GM18907 (cell line): ENCODE measurements at regions not wholly inside any gene's neighbourhood (a gene's known extent, or its start where the extent isn't known, plus 50 kb on each side); places are given as distances from the start of the nearest gene placed in this dataset.

Experiments used
- ATAC-seq: cut with Tn5 transposase; IDR thresholded peaks from one replicate; pipeline ENCODE4 v1.9.1; 2021; ENCODE audit warnings: mild to moderate bottlenecking, moderate library complexity; ENCODE audit not compliant: unreplicated experiment

DNA sequence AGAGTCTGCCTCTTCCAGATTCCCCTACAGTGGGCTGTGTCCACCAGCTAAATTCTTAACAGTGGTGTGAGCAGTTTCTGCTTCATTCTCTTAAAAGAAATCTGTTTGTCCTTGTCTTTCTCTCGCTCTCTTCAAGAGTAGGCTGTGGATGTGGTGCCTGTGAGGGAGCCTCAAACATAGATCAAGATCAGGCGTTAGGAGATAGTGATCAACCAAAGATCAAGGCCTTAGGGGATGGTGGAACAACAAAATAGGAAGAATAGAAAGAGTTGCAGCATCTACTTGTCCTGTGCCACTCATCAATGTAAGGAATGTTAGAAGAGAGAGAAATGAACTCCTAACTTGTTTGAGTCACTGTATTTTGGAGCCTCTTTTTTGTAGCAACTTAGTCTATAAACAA is 144.2 kb downstream of the AASDH start:
- no peak for ATAC-seq

DNA sequence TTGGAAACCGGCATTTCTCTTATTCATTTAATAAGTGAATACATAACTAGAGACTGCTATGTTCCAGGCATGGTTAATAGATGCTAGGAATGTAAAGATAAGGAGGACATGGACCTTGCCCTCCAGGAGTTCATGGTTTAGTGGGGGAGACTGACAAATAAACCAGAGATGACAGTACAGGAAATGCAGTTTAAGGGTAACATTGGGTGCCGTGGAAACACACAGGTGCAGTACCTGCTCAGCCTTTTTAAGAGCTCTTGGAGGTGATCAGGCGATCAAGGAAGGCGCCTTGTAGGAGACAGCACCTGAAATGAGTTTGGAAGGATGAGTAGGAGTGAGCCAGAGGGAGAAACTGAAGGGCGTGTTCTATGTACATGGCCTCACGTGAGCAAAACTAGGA is 145.8 kb downstream of the AASDH start:
- no peak for ATAC-seq

DNA sequence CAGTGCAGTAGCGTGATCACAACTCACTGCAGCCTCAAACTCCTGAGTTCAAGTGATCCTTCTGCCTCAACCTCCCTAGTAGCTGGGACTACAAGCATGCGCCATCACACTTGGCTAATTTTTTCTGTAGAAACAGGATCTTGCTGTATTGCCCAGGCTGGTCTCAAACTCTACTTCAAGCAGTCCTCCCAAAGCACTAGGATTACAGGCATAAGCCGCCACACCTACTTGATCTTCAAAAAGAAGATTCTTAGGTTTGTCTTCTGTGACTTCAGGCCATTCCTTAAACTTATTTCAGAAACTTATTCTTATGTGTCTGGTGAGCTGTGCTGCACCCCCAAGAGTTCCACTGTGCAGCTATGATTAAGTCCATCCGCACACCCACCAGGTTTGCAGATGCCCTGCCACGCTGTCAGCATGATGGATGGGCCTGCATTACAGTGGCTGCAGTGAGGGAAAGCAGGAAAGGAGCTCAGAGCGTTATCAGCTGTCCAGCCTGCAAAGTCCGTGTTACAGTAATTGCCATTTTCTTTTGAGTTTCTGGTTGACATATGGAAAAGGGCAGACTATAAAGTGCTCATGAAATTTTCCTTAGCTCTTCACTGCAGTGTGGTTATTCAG is 146.6 kb downstream of the AASDH start:
- ATAC-seq = no peak

DNA sequence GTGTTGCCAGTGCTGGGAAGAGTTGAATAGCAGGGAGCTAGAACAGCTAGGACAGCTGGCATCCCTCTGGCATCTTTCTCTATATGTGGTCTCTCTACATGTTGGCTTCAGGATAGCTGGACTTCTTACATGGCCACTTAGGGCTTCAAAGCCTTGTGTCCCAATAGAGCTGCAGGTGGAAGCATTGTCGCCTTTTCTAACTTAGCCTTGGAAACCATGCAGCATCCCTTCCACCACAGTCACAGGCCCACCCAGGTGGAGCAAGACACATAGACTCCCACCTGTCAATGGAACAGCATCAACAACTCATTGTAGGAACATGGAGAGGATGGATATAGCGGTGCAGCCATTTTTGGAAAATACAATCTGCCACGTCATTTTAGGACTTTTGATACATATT is 149.0 kb downstream of the AASDH start:
- ATAC-seq = no peak

DNA sequence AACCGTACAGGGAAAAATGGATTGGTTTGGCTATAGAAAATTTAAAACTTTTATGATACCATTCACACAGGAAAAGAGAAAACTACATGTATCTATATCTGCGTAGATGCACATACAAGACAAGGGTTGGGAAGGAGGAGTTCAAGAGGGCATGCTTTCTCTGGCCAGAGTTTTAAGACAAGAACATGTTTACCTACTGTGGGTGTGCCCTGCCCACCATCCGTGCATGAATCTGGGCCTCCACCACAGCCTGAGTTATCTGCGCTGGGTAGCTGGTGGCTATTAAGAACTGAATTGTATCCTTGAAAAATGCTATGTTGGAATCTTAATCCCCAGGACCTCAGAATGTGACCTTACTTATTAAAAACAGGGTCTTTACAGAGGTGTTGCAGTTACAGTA is 151.6 kb downstream of the AASDH start:
- no peak for ATAC-seq

DNA sequence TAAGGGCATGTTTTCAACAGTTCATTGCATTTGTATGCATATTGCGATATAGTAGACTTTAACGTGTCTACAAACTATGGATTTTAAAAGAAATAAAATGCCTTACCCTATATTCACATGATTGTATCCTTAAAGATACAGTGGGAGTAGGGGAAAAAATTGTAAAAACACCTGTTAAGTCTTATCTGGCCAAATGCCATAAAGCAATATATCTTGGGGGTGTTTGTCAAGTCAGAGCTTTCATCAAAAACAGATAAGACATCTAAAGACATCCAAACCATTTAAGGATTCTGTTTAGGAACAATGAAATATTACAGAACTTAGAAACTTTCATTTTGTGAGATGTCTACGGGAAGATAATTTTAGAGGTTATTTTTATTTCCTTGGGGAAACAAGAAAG is 152.3 kb downstream of the AASDH start:
- no peak for ATAC-seq

DNA sequence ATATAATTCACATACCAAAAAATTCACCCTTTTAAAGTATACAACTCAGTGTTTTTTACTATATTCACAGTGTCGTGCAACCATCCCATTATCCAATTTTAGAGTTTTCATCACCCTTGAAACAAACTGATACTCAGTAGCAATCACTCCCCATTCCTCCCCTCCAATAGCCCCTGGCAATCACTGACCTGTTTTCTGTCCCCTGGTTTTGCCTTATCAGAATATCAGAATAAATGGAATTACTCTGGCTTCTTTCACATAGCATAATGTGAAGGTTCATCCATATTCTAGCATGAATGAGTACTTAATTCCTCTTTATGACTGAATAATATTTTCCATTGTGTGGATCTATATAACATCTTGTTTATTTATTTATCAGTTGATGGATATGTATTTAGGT is 153.2 kb downstream of the AASDH start:
- ATAC-seq = no peak

DNA sequence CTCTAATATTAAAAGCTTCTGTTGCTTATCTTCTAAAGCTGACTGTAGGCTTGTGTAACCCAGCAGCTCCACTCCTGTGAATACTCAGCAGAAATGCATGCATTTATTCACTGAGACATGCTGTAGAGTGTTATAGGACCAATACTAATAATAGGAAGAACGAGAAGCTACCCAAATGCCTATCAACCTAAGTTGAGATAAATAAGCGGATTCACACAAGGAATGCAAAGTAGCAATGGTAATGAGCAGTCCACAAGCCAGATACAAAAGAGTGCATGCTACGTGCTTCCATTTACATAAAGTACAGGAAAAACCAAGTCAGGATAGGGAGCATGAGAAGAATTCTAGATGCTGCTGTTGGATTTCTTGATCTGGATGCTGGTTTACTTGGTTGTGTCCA is 155.9 kb downstream of the AASDH start:
- no peak for ATAC-seq

DNA sequence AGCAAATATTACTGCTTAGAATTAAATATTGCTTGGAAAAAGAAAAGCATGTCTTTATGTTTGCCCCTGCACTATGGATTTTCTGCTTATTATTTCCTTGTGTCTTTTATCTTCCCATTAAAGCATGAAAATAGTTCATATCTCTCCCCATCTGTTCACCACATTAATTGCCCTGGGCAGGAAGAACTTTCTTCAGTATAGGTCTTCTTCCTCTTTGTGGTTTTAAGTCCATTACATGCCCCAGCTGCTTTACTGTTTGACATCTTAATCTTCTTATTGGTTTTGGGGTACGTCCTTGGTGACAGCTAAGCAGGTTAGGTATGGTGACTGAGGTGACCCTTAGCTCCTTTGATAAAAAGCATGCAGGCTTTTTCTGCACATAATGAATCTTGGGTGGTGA is 157.3 kb downstream of the AASDH start:
- no peak for ATAC-seq

DNA sequence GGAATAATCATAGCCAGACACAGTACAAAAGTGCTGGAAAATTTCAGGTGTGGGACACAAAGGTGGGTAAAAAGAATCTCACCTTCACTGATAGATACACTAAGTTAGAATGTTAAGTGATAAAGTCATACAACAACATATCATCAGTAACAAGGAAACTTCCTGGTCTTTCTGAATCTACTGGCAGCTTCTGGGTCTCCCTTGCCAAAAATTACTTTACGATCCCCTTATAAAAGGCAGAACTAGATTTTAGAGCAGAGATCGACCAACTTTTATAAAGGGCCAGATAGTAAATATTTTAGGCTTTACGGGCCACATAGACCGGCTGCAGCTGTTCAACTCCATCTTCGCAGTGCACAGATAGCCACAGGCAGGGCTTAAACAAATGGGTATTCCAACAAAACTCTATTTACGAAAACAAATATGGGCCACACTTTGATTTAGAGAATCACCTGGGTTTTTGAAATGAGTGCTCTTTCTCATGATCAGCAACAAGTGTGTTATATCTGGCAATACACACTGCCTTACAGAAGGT is 159.9 kb downstream of the AASDH start:
- no peak for ATAC-seq

DNA sequence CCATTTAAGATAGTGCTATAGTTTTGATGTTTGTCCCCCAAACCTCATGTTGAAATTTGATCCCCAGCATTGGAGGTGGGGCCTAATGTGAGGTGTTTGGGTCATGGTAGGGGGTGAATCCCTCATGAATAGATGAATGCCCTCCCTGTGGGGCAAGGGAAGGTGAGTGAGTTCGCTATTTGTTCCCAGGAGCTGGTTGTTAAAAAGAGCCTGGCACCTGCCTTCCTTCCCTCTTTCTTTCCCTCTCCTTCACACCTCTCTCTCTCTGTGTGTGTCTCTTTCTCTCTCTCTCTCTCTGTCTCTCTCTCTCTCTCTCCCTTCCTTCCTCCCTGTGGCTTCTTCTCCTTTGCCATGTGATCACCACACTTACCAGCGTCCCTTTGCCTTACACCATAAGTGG is 160.7 kb downstream of the AASDH start:
- ATAC-seq = no peak

DNA sequence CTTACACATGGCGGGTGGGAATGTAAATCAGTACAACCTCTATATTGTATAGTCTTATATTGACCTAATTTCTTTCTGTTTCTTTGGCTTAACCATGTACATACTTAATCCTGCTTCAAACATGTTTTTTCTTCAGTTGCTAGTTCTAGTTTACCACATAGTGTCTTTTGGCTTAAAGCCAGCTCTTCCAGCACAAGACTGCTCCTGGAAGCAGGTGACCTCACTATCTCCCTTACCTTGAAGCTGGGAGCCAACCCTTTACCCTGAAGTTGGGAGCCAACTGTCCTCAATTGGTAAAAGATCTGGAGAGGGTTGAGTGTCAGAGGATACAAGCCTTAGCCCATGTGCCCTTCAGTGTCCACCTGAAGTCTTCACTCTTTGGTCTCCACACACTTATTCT is 162.7 kb downstream of the AASDH start:
- no peak for ATAC-seq

DNA sequence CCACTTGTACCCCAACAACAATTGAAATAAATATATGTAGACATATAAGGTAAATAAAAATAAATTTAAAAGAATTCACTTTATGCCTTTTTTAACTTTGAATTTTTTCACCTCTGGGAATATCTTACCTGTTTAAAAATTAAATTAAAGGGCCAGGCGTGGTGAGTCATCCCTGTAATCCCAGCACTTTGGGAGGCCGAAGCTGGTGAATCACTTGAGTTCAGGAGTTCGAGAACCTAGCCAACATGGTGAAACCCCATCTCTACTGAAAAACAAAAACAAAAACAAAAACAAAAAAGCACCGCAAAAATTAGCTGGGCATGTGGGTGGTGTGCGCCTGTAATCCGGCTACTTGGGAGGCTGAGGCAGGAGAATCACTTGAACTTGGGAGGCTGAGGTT is 164.8 kb downstream of the AASDH start:
- ATAC-seq = no peak

DNA sequence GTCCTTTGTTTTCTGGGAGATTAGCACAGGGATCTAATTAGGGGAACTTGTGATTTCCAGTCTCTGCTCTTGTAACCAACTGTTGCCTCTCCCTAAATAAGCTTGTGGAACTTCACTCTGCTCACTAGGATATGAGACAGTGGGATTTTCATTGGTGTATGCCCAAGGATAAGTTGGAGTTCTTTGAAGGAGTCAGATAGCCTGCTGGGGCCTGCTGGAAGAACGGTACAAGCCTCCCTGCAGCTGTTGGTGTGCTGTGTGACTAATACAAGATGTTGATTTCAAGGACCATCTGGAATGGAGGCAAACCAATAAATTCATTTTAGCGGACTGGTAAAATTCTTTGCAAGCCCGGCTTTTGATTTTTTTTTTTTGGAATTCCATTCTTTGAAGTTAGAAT is 167.0 kb downstream of the AASDH start:
- no peak for ATAC-seq

DNA sequence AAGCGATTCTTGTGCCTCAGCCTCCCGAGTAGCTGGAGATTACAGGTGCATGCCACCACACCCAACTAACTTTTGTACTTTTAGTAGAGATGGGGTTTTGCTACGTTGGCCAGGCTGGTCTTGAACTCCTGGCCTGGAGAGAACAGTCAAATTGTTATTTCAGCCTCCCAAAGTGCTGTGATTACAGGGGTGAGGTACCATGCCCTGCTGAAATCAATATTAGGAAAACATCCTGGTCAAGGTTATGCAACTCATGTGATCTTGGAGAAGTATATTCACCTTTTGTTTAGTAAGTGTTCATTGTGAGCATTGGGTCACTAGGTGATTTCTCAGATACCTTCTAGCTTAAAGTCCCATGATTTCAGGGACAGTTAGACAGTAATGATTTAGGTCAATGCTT is 167.8 kb downstream of the AASDH start:
- no peak for ATAC-seq

DNA sequence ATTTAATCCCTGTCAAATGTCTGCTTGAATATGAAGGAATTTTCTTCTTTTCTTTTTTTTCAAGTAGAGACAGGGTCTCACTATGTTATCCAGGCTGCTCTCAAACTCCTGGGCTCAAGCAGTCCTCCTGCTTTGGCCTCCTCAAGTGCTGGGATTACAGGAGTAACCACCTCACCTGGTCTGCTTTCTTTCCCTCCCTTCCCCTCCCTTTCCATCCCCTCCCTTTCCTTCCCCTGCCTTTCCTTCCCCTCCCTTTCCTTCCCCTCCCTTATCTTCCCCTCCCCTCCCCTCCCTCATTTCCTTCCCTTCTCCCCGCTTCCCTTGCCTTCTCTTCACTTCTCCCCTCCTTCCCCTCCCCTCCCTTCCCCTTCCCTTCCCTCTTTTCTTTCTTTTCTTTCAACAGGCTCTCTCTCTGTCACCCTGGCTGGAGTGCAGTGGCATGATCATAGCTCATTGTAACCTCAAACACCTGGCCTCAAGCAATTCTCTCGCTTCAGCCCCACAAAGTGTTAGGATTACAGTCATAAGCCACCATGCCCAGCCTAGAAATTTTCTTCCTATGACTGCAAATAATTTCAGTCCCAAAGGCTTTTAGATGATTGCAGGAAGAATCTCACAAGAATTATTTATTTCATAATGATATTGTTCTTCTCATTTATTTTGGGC is 168.9 kb downstream of the AASDH start:
- no peak for ATAC-seq

DNA sequence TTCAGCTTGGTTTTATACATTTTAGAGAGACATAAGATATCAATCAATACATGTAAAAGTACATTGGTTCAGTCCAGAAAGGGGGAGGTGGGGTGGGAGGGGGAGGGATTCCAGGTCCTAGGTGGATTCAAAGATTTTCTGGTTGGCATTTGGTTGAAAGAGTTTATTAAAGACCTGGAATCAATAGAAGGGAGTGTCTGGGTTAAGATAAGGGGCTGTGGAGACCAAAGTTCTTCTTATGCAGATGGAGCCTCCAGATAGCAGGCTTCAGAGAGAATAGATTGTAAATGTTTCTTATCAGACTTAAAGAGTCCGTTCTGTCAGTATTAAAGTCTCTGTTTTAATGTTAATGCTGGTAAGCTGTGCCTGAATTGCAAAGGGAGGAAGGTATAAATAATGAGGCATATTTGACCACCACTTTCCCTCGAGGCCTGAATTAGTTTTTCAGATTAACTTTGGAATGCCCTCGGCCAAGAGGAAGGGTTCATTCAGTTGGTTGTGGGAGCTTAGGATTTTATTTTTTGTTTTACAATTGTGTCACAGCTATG is 169.9 kb downstream of the AASDH start:
- no peak for ATAC-seq

DNA sequence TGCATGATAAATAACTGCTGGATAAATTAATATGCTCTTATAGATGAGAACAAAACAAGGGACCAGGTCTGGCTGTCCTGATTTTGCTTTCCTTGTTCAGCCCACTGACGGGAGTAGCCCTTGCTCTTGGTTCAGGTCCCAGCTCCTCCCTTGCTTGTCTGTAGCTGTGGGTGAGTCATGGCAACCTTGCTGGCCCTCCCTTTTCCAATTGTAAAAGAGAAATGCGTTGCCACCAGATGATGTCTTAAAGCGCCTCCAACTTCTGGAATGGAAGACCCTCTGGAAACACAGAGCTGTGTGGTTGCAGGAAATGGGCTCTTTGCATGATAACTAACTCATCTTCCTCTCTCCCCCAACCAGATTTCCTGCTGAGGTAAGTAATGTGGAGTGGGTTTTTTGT is 171.4 kb downstream of the AASDH start:
- ATAC-seq = no peak

DNA sequence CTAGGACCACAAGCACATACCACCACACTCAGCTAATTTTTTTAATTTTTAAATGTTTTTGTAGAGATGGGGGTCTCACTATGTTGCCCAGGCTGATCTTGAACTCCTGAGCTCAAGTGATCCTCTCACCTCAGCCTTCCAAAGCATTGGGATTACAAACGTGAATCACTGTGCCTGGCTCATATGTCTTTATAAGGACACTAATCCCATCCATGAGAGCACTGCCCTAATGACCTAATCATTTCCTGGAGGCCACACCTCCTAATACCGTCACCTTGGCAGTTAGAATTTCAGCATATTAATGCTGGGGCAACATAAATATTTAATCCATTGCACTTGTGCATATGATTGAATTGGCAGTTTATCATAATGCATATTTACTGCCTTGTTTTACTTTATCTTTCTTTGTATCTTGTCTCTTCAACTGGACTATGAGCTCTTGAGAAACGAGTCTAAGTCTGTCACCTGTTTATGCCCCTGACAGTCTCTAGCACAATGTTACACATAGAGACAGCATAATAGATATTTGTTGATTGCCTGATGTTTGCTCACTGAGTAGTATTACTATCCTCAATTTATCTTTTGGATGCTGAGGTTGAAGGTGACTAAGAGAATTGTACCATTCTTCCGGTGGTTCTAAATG is 172.0 kb downstream of the AASDH start:
- ATAC-seq = no peak

DNA sequence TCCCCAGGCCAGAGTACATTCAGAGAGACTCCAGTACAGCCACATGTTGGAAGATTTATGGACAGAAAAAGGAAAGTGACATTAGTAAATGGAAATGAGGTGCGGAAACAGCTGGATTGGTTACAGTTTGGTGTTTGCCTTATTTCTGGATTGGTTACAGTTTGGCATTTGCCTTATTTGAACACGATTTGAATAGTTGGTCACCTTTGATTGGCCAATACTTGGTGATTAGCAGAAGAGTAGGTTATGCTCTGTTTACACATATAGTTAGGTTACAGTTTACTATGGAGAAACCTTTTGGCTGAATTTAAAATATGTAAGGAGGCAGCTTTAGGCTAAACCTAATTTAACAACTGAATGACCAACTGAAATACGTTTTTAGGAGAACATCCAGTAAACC is 173.7 kb downstream of the AASDH start:
- no peak for ATAC-seq

DNA sequence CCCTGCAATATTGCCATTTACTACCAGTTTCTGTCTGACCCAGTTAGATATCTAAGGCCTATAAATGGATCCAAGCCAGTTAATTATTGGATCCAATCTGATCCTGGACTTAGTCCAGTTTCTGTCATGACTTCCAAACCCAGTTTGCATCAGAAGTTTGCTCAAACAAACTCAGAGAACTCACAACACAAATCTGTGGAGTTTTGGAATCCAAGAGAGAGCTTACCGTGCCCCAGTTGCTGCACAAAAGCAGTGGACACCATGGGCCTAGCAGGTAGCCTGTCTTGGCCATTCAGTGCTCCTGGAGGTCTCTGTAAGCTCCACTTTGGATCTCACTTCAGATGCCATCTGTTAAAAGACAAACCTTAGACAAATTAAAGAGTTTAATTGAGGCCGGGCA is 174.5 kb downstream of the AASDH start:
- no peak for ATAC-seq

DNA sequence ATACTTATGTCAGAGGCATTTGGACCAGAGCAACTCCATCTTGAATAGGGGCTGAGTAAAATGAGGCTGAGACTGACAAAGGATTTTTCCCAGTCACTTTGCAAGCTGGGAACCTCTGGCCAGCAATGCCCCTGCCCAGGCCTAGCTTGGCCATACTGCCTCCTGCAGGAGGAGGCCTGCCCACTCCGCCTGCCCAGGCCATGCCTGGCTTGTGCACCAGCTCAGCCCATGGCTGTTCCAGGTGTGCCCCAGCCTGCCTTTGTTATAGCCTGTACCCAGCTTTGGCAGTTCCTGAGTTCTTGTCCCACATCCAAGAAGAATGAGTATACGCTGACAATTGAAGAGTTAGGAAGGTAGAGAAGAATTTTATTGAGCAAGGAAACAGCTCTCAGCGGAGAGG is 176.1 kb downstream of the AASDH start:
- no peak for ATAC-seq
